Activated CD4-positive, alpha-beta memory T cell treated with anti-CD3 and anti-CD28 coated beads for 36 hours (primary cell): ENCODE measurements at regions not wholly inside any gene's neighbourhood (a gene's known extent, or its start where the extent isn't known, plus 50 kb on each side); places are given as distances from the start of the nearest gene placed in this dataset.

Experiments
- CTCF ChIA-PET: fragments of 350-600 bp; sonication (Branson Sonifier 250); formaldehyde crosslinking; loops from one replicate; lab custom pipeline; 2021; ENCODE audit warnings: antibody characterized with exemption, inconsistent platforms; lab: Charles Lee
- POLR2A ChIA-PET: fragments of 350-600 bp; sonication (Branson Sonifier 250); formaldehyde crosslinking; loops from one replicate; lab custom pipeline; 2021; ENCODE audit warnings: antibody characterized with exemption; lab: Charles Lee
- DNase-seq: peaks from one replicate; pipeline ENCODE4 v3.0.0-alpha.2; 2020
- H3K27ac Mint-ChIP-seq: one replicate; pipeline ENCODE4 v1.8.0; 2021; ENCODE audit warnings: mixed read lengths
- H3K27me3 Mint-ChIP-seq: one replicate; pipeline ENCODE4 v1.8.0; 2021; ENCODE audit warnings: mixed read lengths
- H3K36me3 Mint-ChIP-seq: one replicate; pipeline ENCODE4 v1.8.0; 2021; ENCODE audit warnings: mixed read lengths
- H3K4me1 Mint-ChIP-seq: one replicate; pipeline ENCODE4 v1.8.0; 2021; ENCODE audit warnings: low read depth, mixed read lengths
- H3K4me3 Mint-ChIP-seq: one replicate; pipeline ENCODE4 v1.8.0; 2021; ENCODE audit warnings: mild to moderate bottlenecking, mixed read lengths
- H3K9me3 Mint-ChIP-seq: one replicate; pipeline ENCODE4 v1.8.0; 2021; ENCODE audit warnings: mixed read lengths
- intact Hi-C: fragments of 100-400 bp; cut with micrococcal nuclease; formaldehyde crosslinking; loops from one replicate; pipeline ENCODE4 v1.15.1; 2023

DNA sequence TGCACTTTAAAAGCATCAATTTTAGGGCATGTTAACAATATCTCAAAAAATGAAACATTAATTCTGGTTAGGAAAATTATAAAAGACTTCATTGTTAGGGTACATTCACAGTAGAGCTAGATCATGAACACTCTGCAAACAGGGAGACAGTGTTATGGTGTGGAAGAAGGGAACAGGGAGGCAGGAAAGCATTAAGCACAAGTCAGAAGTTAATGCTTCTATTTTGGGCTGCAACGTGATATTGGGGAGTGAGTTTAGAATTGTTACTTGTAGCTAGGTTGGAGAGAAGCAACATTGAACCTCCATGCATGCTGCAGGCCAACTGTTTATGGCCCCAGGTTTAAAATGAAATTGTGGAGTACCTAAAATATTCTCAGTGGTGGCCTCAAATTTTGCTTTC, 278.1 kb upstream of the NMUR2 start:
- H3K27ac Mint-ChIP-seq = no peak overlapping the region
- no peaks in the 10 kb centered on the region for H3K36me3 Mint-ChIP-seq
- no peak overlapping the region for H3K4me3 Mint-ChIP-seq
- ChIA-PET CTCF (no interaction called here), POLR2A (no interaction called here)
- peaks cover 10% of the 10 kb centered on the region for H3K9me3 Mint-ChIP-seq
- H3K4me1 Mint-ChIP-seq = no peaks in the 10 kb centered on the region
- no peak for DNase-seq
- no peaks in the 10 kb centered on the region for H3K27me3 Mint-ChIP-seq
- intact Hi-C loops = no loop called here

GRCh38 chr5:152686931-152687330, 281.9 kb upstream of the NMUR2 start:
- CTCF ChIA-PET = interaction anchor here (1.0 kb wide), 1 partner anchor 155 kb away, joined by 3 read pairs; no protein-coding TSS in a partner anchor
- H3K27ac Mint-ChIP-seq = no peak overlapping the region
- H3K27me3 Mint-ChIP-seq = no peaks in the 10 kb centered on the region
- H3K9me3 Mint-ChIP-seq = peaks cover 10% of the 10 kb centered on the region
- POLR2A ChIA-PET = no interaction called here
- no peak for DNase-seq
- H3K4me1 Mint-ChIP-seq = no peaks in the 10 kb centered on the region
- H3K36me3 Mint-ChIP-seq = no peaks in the 10 kb centered on the region
- no peak overlapping the region for H3K4me3 Mint-ChIP-seq
- intact Hi-C loops = no loop called here

GRCh38 chr5:152688561-152689249, 283.6 kb upstream of the NMUR2 start:
- Mint-ChIP-seq H3K27ac (no peak overlapping the region), H3K36me3 (no peaks in the 10 kb centered on the region), H3K4me1 (no peaks in the 10 kb centered on the region), H3K4me3 (no peak overlapping the region), H3K9me3 (peaks cover 10% of the 10 kb centered on the region), H3K27me3 (no peaks in the 10 kb centered on the region)
- ChIA-PET POLR2A (no interaction called here), CTCF (no interaction called here)
- DNase-seq = no peak
- intact Hi-C loops = no loop called here

DNA sequence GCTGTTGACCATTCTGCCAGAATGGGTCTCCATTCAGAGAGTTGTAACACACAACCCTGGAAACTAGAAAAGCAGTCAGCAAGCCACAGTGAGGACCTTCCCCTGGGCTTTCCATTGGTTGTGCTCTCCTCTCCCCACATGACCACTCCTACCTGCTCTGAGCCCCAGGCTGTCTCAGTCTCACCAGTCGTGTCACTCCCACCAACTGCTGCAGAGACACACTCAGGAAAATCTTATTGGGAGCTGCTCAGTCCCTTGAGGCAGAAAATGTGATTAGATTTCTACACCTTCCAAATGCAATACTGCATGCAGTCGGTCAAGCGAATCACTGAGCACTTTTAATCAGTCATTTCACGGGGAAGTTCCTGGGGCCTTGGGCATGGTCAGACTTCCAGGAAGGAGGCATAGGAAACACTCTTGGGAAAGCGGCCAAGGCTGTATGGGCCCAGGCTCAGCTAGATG, 284.2 kb upstream of the NMUR2 start:
- H3K27ac Mint-ChIP-seq = no peak overlapping the region
- H3K4me3 Mint-ChIP-seq = no peak overlapping the region
- CTCF ChIA-PET = no interaction called here
- H3K36me3 Mint-ChIP-seq = no peaks in the 10 kb centered on the region
- H3K27me3 Mint-ChIP-seq = no peaks in the 10 kb centered on the region
- DNase-seq = no peak
- intact Hi-C loops = no loop called here
- no peaks in the 10 kb centered on the region for H3K4me1 Mint-ChIP-seq
- H3K9me3 Mint-ChIP-seq = peaks cover 10% of the 10 kb centered on the region
- POLR2A ChIA-PET = no interaction called here

DNA sequence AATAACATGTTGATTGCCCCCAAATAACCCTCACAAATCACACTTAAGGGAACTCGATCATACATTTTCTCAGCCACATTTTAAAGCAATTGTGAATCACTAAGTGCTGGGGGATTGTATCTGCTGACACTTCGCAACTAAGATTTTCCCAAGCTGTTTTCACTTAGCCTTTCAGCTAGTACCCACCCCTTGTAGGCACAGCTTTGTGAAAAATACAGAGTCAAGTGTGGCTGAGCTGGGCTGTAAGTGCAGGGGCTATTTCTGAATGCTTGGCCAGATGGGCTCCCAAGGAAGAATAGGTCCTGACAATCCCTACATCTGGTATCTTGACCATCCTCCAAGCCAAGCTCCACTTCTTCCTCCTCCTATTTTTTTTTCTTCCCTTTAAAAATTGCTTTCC, 289.2 kb upstream of the NMUR2 start:
- no peak overlapping the region for H3K4me3 Mint-ChIP-seq
- intact Hi-C loops = no loop called here
- H3K9me3 Mint-ChIP-seq = peaks cover 6% of the 10 kb centered on the region
- no peaks in the 10 kb centered on the region for H3K4me1 Mint-ChIP-seq
- CTCF ChIA-PET = no interaction called here
- no peaks in the 10 kb centered on the region for H3K36me3 Mint-ChIP-seq
- POLR2A ChIA-PET = no interaction called here
- no peak for DNase-seq
- no peaks in the 10 kb centered on the region for H3K27me3 Mint-ChIP-seq
- H3K27ac Mint-ChIP-seq = no peak overlapping the region

DNA sequence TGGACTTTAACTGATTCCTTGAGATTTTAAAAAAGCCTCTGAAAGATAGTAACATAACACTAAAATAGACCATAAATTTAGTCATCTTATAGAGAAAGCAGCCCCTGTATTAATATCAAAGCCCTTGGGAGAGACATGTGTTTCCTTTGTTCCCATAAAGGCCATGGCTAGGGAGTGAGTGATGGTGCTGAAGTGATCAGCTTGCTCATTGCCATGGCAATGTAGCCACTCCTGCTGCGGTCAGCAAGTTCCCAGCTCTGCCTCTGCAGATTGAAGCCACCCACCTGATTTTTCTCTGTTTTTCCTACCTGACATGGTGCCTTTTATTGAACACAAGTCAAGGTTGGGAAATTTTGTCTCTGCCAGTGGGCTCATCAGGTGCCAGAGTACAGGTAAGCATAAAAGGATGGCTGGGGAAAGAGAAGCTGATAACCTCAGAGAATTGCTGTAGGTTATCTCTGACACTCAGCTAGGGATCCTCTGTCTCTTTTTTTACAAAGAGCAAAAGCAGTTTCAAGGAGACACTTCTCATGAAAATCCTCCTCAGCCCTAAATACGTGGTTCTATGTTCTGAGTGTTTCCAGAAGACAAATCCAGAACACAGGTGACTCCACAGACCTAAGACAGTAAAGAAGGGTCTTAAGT, 296.3 kb upstream of the NMUR2 start:
- intact Hi-C loops = no loop called here
- H3K27me3 Mint-ChIP-seq = no peaks in the 10 kb centered on the region
- no peaks in the 10 kb centered on the region for H3K36me3 Mint-ChIP-seq
- H3K27ac Mint-ChIP-seq = no peak overlapping the region
- POLR2A ChIA-PET = interaction anchor here (0.8 kb wide), 1 partner anchor 96 kb away, joined by 3 read pairs; no protein-coding TSS in a partner anchor
- H3K4me3 Mint-ChIP-seq = no peak overlapping the region
- peaks cover 15% of the 10 kb centered on the region for H3K9me3 Mint-ChIP-seq
- H3K4me1 Mint-ChIP-seq = no peaks in the 10 kb centered on the region
- CTCF ChIA-PET = no interaction called here
- DNase-seq = no peak

- peaks cover 10% of the 10 kb centered on the region for H3K9me3 Mint-ChIP-seq
- DNase-seq = no peak
- no peaks in the 10 kb centered on the region for H3K36me3 Mint-ChIP-seq
- no peaks in the 10 kb centered on the region for H3K27me3 Mint-ChIP-seq
- H3K4me3 Mint-ChIP-seq = no peak overlapping the region
- H3K27ac Mint-ChIP-seq = no peak overlapping the region
- no peaks in the 10 kb centered on the region for H3K4me1 Mint-ChIP-seq
- intact Hi-C loops = no loop called here
- ChIA-PET CTCF (no interaction called here), POLR2A (no interaction called here)
Measured at GRCh38 chr5:152704286-152704685, 299.2 kb upstream of the NMUR2 start.

GRCh38 chr5:152711801-152712388, 306.8 kb upstream of the NMUR2 start:
- CTCF ChIA-PET = no interaction called here

GRCh38 chr5:152717393-152717792, 312.3 kb upstream of the NMUR2 start:
- Mint-ChIP-seq H3K27me3 (no peaks in the 10 kb centered on the region), H3K27ac (no peak overlapping the region), H3K36me3 (no peaks in the 10 kb centered on the region), H3K4me3 (no peak overlapping the region), H3K4me1 (no peaks in the 10 kb centered on the region), H3K9me3 (peaks cover 9% of the 10 kb centered on the region)
- intact Hi-C loops = no loop called here
- POLR2A ChIA-PET = no interaction called here
- CTCF ChIA-PET = no interaction called here
- no peak for DNase-seq

More at GRCh38 chr5:152711801-152712388, 306.8 kb upstream of the NMUR2 start:
- H3K4me3 Mint-ChIP-seq = no peak overlapping the region
- POLR2A ChIA-PET = no interaction called here
- no peak for DNase-seq
- no peaks in the 10 kb centered on the region for H3K4me1 Mint-ChIP-seq
- H3K9me3 Mint-ChIP-seq = peaks cover 2% of the 10 kb centered on the region
- H3K27ac Mint-ChIP-seq = no peak overlapping the region
- H3K27me3 Mint-ChIP-seq = no peaks in the 10 kb centered on the region
- H3K36me3 Mint-ChIP-seq = no peaks in the 10 kb centered on the region
- intact Hi-C loops = no loop called here

DNA sequence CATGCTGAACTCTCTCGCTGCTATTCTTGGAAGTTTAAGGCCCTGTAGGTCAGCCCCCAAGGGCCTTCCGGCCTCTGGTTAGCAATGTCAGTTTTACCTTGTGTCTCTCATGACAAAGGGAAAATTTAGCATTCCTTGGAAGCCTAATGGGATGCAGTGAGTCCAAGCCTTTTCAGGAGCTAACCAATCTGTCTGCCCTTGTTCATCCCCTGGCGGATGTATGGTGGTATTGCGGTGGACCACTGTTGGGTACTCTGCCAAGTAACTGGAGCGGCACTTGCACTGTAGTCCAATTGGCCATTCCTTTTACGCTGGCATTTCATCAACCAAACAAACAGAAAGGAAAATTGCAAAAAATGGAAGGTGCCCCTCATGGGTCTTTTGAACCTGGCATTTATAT, 318.4 kb upstream of the NMUR2 start:
- no peaks in the 10 kb centered on the region for H3K36me3 Mint-ChIP-seq
- ChIA-PET POLR2A (no interaction called here), CTCF (no interaction called here)
- peaks cover 16% of the 10 kb centered on the region for H3K9me3 Mint-ChIP-seq
- no peaks in the 10 kb centered on the region for H3K27me3 Mint-ChIP-seq
- intact Hi-C loops = no loop called here
- H3K4me1 Mint-ChIP-seq = no peaks in the 10 kb centered on the region
- no peak overlapping the region for H3K27ac Mint-ChIP-seq
- DNase-seq = no peak
- no peak overlapping the region for H3K4me3 Mint-ChIP-seq

- DNase-seq = no peak
- Mint-ChIP-seq H3K4me3 (no peak overlapping the region), H3K36me3 (no peaks in the 10 kb centered on the region), H3K27me3 (no peaks in the 10 kb centered on the region), H3K9me3 (peaks cover 3% of the 10 kb centered on the region), H3K4me1 (no peaks in the 10 kb centered on the region), H3K27ac (no peak overlapping the region)
- intact Hi-C loops = no loop called here
- POLR2A ChIA-PET = no interaction called here
- CTCF ChIA-PET = no interaction called here
Measured at GRCh38 chr5:152730176-152730575, 325.1 kb upstream of the NMUR2 start.

- H3K4me1 Mint-ChIP-seq = no peaks in the 10 kb centered on the region
- DNase-seq = no peak
- ChIA-PET POLR2A (no interaction called here), CTCF (no interaction called here)
- no peak overlapping the region for H3K4me3 Mint-ChIP-seq
- no peaks in the 10 kb centered on the region for H3K27me3 Mint-ChIP-seq
- no peak overlapping the region for H3K27ac Mint-ChIP-seq
- peaks cover 20% of the 10 kb centered on the region for H3K9me3 Mint-ChIP-seq
- H3K36me3 Mint-ChIP-seq = no peaks in the 10 kb centered on the region
- intact Hi-C loops = no loop called here
Measured at GRCh38 chr5:152736906-152737305, 331.8 kb upstream of the NMUR2 start.
